ENCODE measurements at regions not wholly inside any gene's neighbourhood (a gene's known extent, or its start where the extent isn't known, plus 50 kb on each side); places are given as distances from the start of the nearest gene placed in this dataset.
A peak's percentile ranks its signal among the peaks of the same experiment; 100 is the strongest.

GRCh38 chrX:113260474-113260873 lies 419.8 kb upstream of the AMOT start:
- peak; percentile 54 to 56 for TF ChIP-seq CTCF (conservative IDR thresholded peaks at IDR 0.05; ENCODE audit: low read depth in 2 of 2)
- no peak for TF ChIP-seq JUNB (IDR thresholded peaks at IDR 0.05; ENCODE audit: unreplicated experiment)
- TF ChIP-seq ZNF331 (CRISPR knock-in tag; IDR thresholded peaks at IDR 0.05; ENCODE audit: low read depth): no peak
- no peak for TF ChIP-seq POLR2AphosphoS5 (IDR thresholded peaks at IDR 0.05; ENCODE audit: low read depth)
- no peak for TF ChIP-seq EZH2 (IDR thresholded peaks at IDR 0.05; ENCODE audit: low read depth, unreplicated experiment)
- no peak for TF ChIP-seq ZNF114 (CRISPR knock-in tag; IDR thresholded peaks at IDR 0.05)
- no peak for TF ChIP-seq REST (IDR thresholded peaks at IDR 0.05; ENCODE audit: unreplicated experiment)
- no peak for TF ChIP-seq ZNF462 (CRISPR knock-in tag; IDR thresholded peaks at IDR 0.05)
- no peak for TF ChIP-seq EZH2phosphoT487 (IDR thresholded peaks at IDR 0.05; ENCODE audit: unreplicated experiment)
- no peak for TF ChIP-seq CREB1 (CRISPR knock-in tag; IDR thresholded peaks at IDR 0.05; ENCODE audit: low read depth)
- TF ChIP-seq ETS1 (IDR thresholded peaks at IDR 0.05): no peak
- TF ChIP-seq NANOG (IDR thresholded peaks at IDR 0.05; ENCODE audit: borderline replicate concordance): no peak
- no peak for TF ChIP-seq STAT1 (IDR thresholded peaks at IDR 0.05; ENCODE audit: unreplicated experiment)

Data from GM23338 (cell line).